Stomach (tissue), 8 donors: ENCODE measurements at regions not wholly inside any gene's neighbourhood (a gene's known extent, or its start where the extent isn't known, plus 50 kb on each side); places are given as distances from the start of the nearest gene placed in this dataset.

Source experiments
- DNase-seq, 2 donors: peaks; one replicate each; pipeline versions ENCODE4 v3.0.0 to v3.0.0-alpha.2; 2013 to 2019
- H3K27ac ChIP-seq, 5 donors: fragments of 200-600 bp in 4 of 5; sonication (generic) in 4 of 5; one replicate each; pipeline ENCODE4 v1.5.1; 2013 to 2019; ENCODE audit warnings: mild to moderate bottlenecking in 1 of 5, moderate library complexity in 1 of 5
- H3K27me3 ChIP-seq, 3 donors: fragments of 200-600 bp; sonication (generic); one replicate each; pipeline ENCODE4 v1.5.1; 2017 to 2019; ENCODE audit warnings: mixed run types in 1 of 3
- H3K36me3 ChIP-seq, 4 donors: fragments of 200-600 bp; sonication (generic); 1 replicate in 3 of 4; 2 replicates in 1 of 4; pipeline ENCODE4 v1.5.1; 2016 to 2019
- H3K4me1 ChIP-seq, 4 donors: fragments of 200-600 bp; sonication (generic); one replicate each; pipeline ENCODE4 v1.5.1; 2016 to 2019
- H3K4me3 ChIP-seq, 4 donors: fragments of 200-600 bp; sonication (generic) in 3 of 4; one replicate each; pipeline ENCODE4 v1.5.1; 2016 to 2019; ENCODE audit warnings: mild to moderate bottlenecking in 1 of 4
- H3K9me3 ChIP-seq, 4 donors: fragments of 200-600 bp; sonication (generic); one replicate each; pipeline ENCODE4 v1.5.1; 2016 to 2019
- CTCF ChIP-seq, 7 experiments: fragments of 450-650 bp in 4 of 7; fragments of 200-600 bp in 3 of 7; sonication (generic) in 3 of 7; IDR thresholded peaks; one replicate each; pipeline ENCODE4 v1.5.1; 2016 to 2019; ENCODE audit warnings: antibody characterized with exemption in 7 of 7, control low read depth in 2 of 7, mild to moderate bottlenecking in 1 of 7
- EP300 ChIP-seq: sonication (generic); formaldehyde crosslinking; IDR thresholded peaks from one replicate; pipeline ENCODE4 v1.6.1; 2017; ENCODE audit warnings: antibody characterized with exemption
- POLR2A ChIP-seq, 4 donors: fragments of 450-650 bp; IDR thresholded peaks; one replicate each; pipeline ENCODE4 v1.6.1; 2016; ENCODE audit warnings: antibody characterized with exemption in 4 of 4, control low read depth in 2 of 4, mild to moderate bottlenecking in 1 of 4, moderate library complexity in 1 of 4
- POLR2AphosphoS5 ChIP-seq, 3 donors: sonication (generic); formaldehyde crosslinking; IDR thresholded peaks; one replicate each; pipeline ENCODE4 v1.6.1; 2016; ENCODE audit warnings: antibody characterized with exemption in 3 of 3
- WGBS, 5 donors: extraction: QIAGEN DNeasy Blood & Tissue Kit in 3 of 5; methylation state at CpG; one replicate each; pipeline versions ENCODE4 v1.1.5 to v1.1.7; 2013 to 2018; 5-methylcytosine and 5-hydroxymethylcytosine counted together
- intact Hi-C: fragments of 100-400 bp; cut with DNase I; formaldehyde crosslinking; loops from one replicate; pipeline ENCODE4 v1.15.1; 2023; ENCODE audit warnings: low total_unique reads
- donor health status: healthy with polysubstance abuse.
- donor health status: Bipolar disorder and iron deficiency.
- donor health status: healthy.

GRCh38 chr10:3969876-3970666 lies 185.1 kb upstream of the KLF6 start:
- peak overlapping the region in 4 of 5 donors; percentile 5 to 39 (median 14) for H3K27ac ChIP-seq
- WGBS, 5 donors = 36 to 64% (median 51%) methylated on average over 8 of the region's 8 CpGs
- intact Hi-C loops = no loop called here
- DNase-seq = peak in 1 of 2 donors; percentile 41
- H3K4me1 ChIP-seq = peaks cover 0 to 25% (median 7%) of the 10 kb centered on the region in 4 donors
- no peaks in the 10 kb centered on the region for H3K9me3 ChIP-seq
- TF ChIP-seq CTCF (IDR thresholded peaks at IDR 0.05) (no peak), POLR2A (IDR thresholded peaks at IDR 0.05) (no peak)
- no peaks in the 10 kb centered on the region for H3K36me3 ChIP-seq
- no peaks in the 10 kb centered on the region for H3K27me3 ChIP-seq
- H3K4me3 ChIP-seq = no peak overlapping the region

GRCh38 chr10:3968727-3969126 lies 183.7 kb upstream of the KLF6 start:
- no peaks in the 10 kb centered on the region for H3K27me3 ChIP-seq
- H3K9me3 ChIP-seq = no peaks in the 10 kb centered on the region
- H3K4me3 ChIP-seq = no peak overlapping the region
- intact Hi-C loops = no loop called here
- H3K36me3 ChIP-seq = no peaks in the 10 kb centered on the region
- 80 to 86% (median 83%) methylated on average over 6 of the region's 6 CpGs for WGBS, 5 donors
- peaks cover 0 to 26% (median 12%) of the 10 kb centered on the region in 4 donors for H3K4me1 ChIP-seq
- no peak for TF ChIP-seq POLR2AphosphoS5 (IDR thresholded peaks at IDR 0.05)
- no peak for TF ChIP-seq EP300
- TF ChIP-seq CTCF (IDR thresholded peaks at IDR 0.05) = no peak
- TF ChIP-seq POLR2A (IDR thresholded peaks at IDR 0.05) = no peak
- DNase-seq = no peak
- no peak overlapping the region for H3K27ac ChIP-seq

GRCh38 chr10:3964516-3964915 lies 179.5 kb upstream of the KLF6 start:
- Histone ChIP-seq H3K4me1 (peaks cover 0 to 14% (median 4%) of the 10 kb centered on the region in 4 donors), H3K27ac (peak overlapping the region in 1 of 5 donors; percentile 81), H3K27me3 (no peaks in the 10 kb centered on the region), H3K36me3 (no peaks in the 10 kb centered on the region), H3K9me3 (no peaks in the 10 kb centered on the region), H3K4me3 (no peak overlapping the region)
- intact Hi-C loops = no loop called here
- no peak for DNase-seq
- TF ChIP-seq CTCF (IDR thresholded peaks at IDR 0.05) (no peak), EP300 (no peak), POLR2A (IDR thresholded peaks at IDR 0.05) (no peak), POLR2AphosphoS5 (IDR thresholded peaks at IDR 0.05) (no peak)
- WGBS, 5 donors = 35 to 65% (median 45%) methylated on average over 3 of the region's 3 CpGs

- Histone ChIP-seq H3K4me3 (no peak overlapping the region), H3K27me3 (no peaks in the 10 kb centered on the region), H3K4me1 (peaks cover 0 to 14% (median 2%) of the 10 kb centered on the region in 4 donors), H3K27ac (peak overlapping the region; percentile 56 to 81 (median 69)), H3K9me3 (no peaks in the 10 kb centered on the region), H3K36me3 (no peaks in the 10 kb centered on the region)
- DNase-seq = peak in 1 of 2 donors; percentile 49
- 24 to 41% (median 35%) methylated on average over 4 of the region's 4 CpGs for WGBS, 5 donors
- intact Hi-C loops = no loop called here
- no peak for TF ChIP-seq POLR2AphosphoS5 (IDR thresholded peaks at IDR 0.05)
- no peak for TF ChIP-seq POLR2A (IDR thresholded peaks at IDR 0.05)
- TF ChIP-seq EP300 = no peak
- TF ChIP-seq CTCF (IDR thresholded peaks at IDR 0.05) = no peak
These were observed 178.2 kb upstream of the KLF6 start for GRCh38 chr10:3963191-3963673.
